H9 (cell line): ENCODE measurements at regions not wholly inside any gene's neighbourhood (a gene's known extent, or its start where the extent isn't known, plus 50 kb on each side); places are given as distances from the start of the nearest gene placed in this dataset.

Source experiments
- DNase-seq: peaks from one replicate; pipeline ENCODE4 v3.0.0-alpha.2; 2017
- H2AFZ ChIP-seq: one replicate; pipeline ENCODE4 v1.6.1; 2013; ENCODE audit warnings: mild to moderate bottlenecking, low read length, control low read depth, moderate library complexity
- H2AK5ac ChIP-seq: 2 replicates; pipeline ENCODE4 v1.6.1; 2013; ENCODE audit warnings: low read length, control low read depth, mixed read lengths; ENCODE audit not compliant: insufficient read length
- H2BK120ac ChIP-seq: one replicate; pipeline ENCODE4 v1.6.1; 2013; ENCODE audit warnings: low read depth, mild to moderate bottlenecking, low read length, control low read depth, inconsistent platforms; ENCODE audit not compliant: poor library complexity, severe bottlenecking
- H2BK12ac ChIP-seq: 2 replicates; pipeline ENCODE4 v1.6.1; 2013; ENCODE audit warnings: low read length, control low read depth, mixed read lengths, low read depth; ENCODE audit not compliant: insufficient read length
- H2BK15ac ChIP-seq: 2 replicates; pipeline ENCODE4 v1.6.1; 2013; ENCODE audit warnings: low read depth, low read length, control low read depth
- H2BK20ac ChIP-seq: one replicate; pipeline ENCODE4 v1.6.1; 2013; ENCODE audit warnings: low read depth, mild to moderate bottlenecking, low read length, control low read depth, inconsistent platforms; ENCODE audit not compliant: poor library complexity, severe bottlenecking
- H2BK5ac ChIP-seq: 2 replicates; pipeline ENCODE4 v1.6.1; 2013; ENCODE audit warnings: low read length, control low read depth, mixed read lengths; ENCODE audit not compliant: insufficient read length
- H3K14ac ChIP-seq: 2 replicates; pipeline ENCODE4 v1.6.1; 2013; ENCODE audit warnings: low read length, control low read depth; ENCODE audit not compliant: insufficient read depth
- H3K18ac ChIP-seq: 2 replicates; pipeline ENCODE4 v1.6.1; 2013; ENCODE audit warnings: low read depth, mild to moderate bottlenecking, mixed read lengths, low read length, control low read depth; ENCODE audit not compliant: insufficient read length
- H3K23ac ChIP-seq: 2 replicates; pipeline ENCODE4 v1.6.1; 2013; ENCODE audit warnings: low read length, control low read depth, mixed read lengths, low read depth; ENCODE audit not compliant: insufficient read length
- H3K23me2 ChIP-seq: 2 replicates; pipeline ENCODE4 v1.6.1; 2013; ENCODE audit warnings: low read depth, mild to moderate bottlenecking, mixed read lengths, low read length, control low read depth; ENCODE audit not compliant: insufficient read length, poor library complexity, severe bottlenecking
- H3K27ac ChIP-seq: 2 replicates; pipeline ENCODE4 v1.5.1; 2013; ENCODE audit warnings: low read length, control low read depth, mixed read lengths, low read depth; ENCODE audit not compliant: insufficient read length
- H3K27me3 ChIP-seq: 2 replicates; pipeline ENCODE4 v1.6.1; 2013; ENCODE audit warnings: low read length, control low read depth, inconsistent platforms; ENCODE audit not compliant: insufficient read depth
- H3K4ac ChIP-seq: 2 replicates; pipeline ENCODE4 v1.6.1; 2013; ENCODE audit warnings: low read depth, mild to moderate bottlenecking, control low read depth, inconsistent platforms, low read length, moderate library complexity
- H3K4me1 ChIP-seq: 2 replicates; pipeline ENCODE4 v1.6.1; 2013; ENCODE audit warnings: low read length, control low read depth, inconsistent platforms; ENCODE audit not compliant: insufficient read depth
- H3K4me2 ChIP-seq: 2 replicates; pipeline ENCODE4 v1.6.1; 2013; ENCODE audit warnings: low read length, control low read depth, mixed read lengths; ENCODE audit not compliant: insufficient read length, insufficient read depth
- H3K56ac ChIP-seq: 2 replicates; pipeline ENCODE4 v1.6.1; 2013; ENCODE audit warnings: low read depth, mild to moderate bottlenecking, mixed read lengths, low read length, control low read depth; ENCODE audit not compliant: insufficient read length
- H3K79me1 ChIP-seq: 2 replicates; pipeline ENCODE4 v1.6.1; 2013; ENCODE audit warnings: low read depth, mild to moderate bottlenecking, moderate library complexity, low read length, control low read depth, inconsistent platforms; ENCODE audit not compliant: insufficient read depth, poor library complexity, severe bottlenecking
- H3K79me2 ChIP-seq: 2 replicates; pipeline ENCODE4 v1.6.1; 2013; ENCODE audit warnings: low read length, control low read depth, inconsistent platforms; ENCODE audit not compliant: insufficient read depth
- H3K9ac ChIP-seq: 2 replicates; pipeline ENCODE4 v1.6.1; 2013; ENCODE audit warnings: low read length, control low read depth, mixed read lengths; ENCODE audit not compliant: insufficient read length; ENCODE audit errors: extremely low read depth
- H3K9me3 ChIP-seq: one replicate; pipeline ENCODE4 v1.6.1; 2013; ENCODE audit warnings: low read depth, low read length, inconsistent platforms; ENCODE audit not compliant: control insufficient read depth
- H3T11ph ChIP-seq: one replicate; pipeline ENCODE4 v1.6.1; 2013; ENCODE audit warnings: mild to moderate bottlenecking, low read length, control low read depth, inconsistent platforms
- H4K20me1 ChIP-seq: one replicate; pipeline ENCODE4 v1.6.1; 2013; ENCODE audit not compliant: control insufficient read depth, insufficient read length, insufficient read depth
- H4K5ac ChIP-seq: 2 replicates; pipeline ENCODE4 v1.6.1; 2013; ENCODE audit warnings: low read depth, mild to moderate bottlenecking, mixed read lengths, low read length, control low read depth; ENCODE audit not compliant: insufficient read length
- H4K8ac ChIP-seq: replicated peaks from 2 replicates; pipeline ENCODE4 v1.6.1; 2013; ENCODE audit warnings: low read length, control low read depth, mixed read lengths, low read depth; ENCODE audit not compliant: insufficient read length
- H4K91ac ChIP-seq: 2 replicates; pipeline ENCODE4 v1.6.1; 2013; ENCODE audit warnings: low read depth, mild to moderate bottlenecking, moderate library complexity, mixed read lengths, low read length, control low read depth; ENCODE audit not compliant: insufficient read length
- H3K27ac Mint-ChIP-seq, 3 experiments: 2 replicates in 2 of 3; 3 replicates in 1 of 3; pipeline ENCODE4 v1.8.0; 2020 to 2021; ENCODE audit warnings: mixed read lengths in 3 of 3, mild to moderate bottlenecking in 1 of 3, moderate library complexity in 1 of 3
- H3K27me3 Mint-ChIP-seq: 2 replicates; pipeline ENCODE4 v1.8.0; 2021; ENCODE audit warnings: low read depth, mild to moderate bottlenecking, moderate library complexity, mixed read lengths
- H3K36me3 Mint-ChIP-seq, 3 experiments: 2 replicates in 2 of 3; 3 replicates in 1 of 3; pipeline ENCODE4 v1.8.0; 2020 to 2021; ENCODE audit warnings: low read depth in 3 of 3, mixed read lengths in 3 of 3; ENCODE audit not compliant: insufficient read depth in 1 of 3
- H3K4me1 Mint-ChIP-seq, 2 experiments: 2 replicates each; pipeline ENCODE4 v1.8.0; 2020; ENCODE audit warnings: mixed read lengths in 2 of 2
- H3K4me3 Mint-ChIP-seq, 2 experiments: 2 replicates in 1 of 2; 3 replicates in 1 of 2; pipeline ENCODE4 v1.8.0; 2020 to 2021; ENCODE audit warnings: mild to moderate bottlenecking in 2 of 2, mixed read lengths in 2 of 2, moderate library complexity in 1 of 2
- H3K9me3 Mint-ChIP-seq, 2 experiments: 2 replicates in 1 of 2; 3 replicates in 1 of 2; pipeline ENCODE4 v1.8.0; 2020; ENCODE audit warnings: mild to moderate bottlenecking in 2 of 2, mixed read lengths in 2 of 2, moderate library complexity in 1 of 2
- WGBS: extraction: QIAGEN DNeasy Blood & Tissue Kit; methylation state at CpG from one replicate; pipeline ENCODE4 v1.1.7; 2013; ENCODE audit warnings: missing lambda C conversion rate, low lambda C conversion rate, mixed read lengths; ENCODE audit not compliant: insufficient read length; ENCODE audit errors: extremely low coverage; 5-methylcytosine and 5-hydroxymethylcytosine counted together
- TF ChIP-seq, protein P1 (sequence below): fragments of 200-600 bp; sonication (generic); conservative IDR thresholded peaks from 3 replicates; pipeline ENCODE4 v1.8.0; 2021; ENCODE audit warnings: antibody characterized with exemption, mild to moderate bottlenecking

DNA sequence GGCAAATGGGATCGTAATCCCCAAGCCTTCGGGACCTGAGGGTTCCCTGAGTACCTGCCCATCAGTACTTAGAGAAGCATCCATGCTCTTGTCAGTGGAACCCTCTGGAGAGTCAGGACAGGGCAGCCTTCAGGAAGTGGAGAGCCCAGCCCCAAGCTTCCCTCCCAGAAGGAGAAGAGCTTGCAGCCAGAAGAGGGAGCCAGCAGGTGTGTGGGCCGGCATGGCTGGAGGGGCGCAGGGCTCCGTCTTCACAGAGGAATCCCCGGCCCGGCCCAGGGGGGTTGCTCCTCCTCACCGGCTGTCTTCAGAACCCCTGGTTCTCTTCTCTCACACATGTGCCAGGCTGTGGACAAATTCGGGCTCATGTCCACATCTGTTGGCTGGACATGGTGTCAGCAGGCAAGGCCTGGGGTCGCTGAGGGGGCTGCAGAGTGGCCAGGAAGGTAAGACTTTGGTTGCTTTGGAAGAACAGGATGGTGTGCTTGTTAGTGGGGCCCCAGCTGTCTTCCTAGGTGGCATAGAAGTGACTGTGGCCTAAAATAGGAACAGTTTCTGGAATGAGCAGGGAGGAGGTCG, 58.9 kb upstream of the RXRA start:
- H3K9ac ChIP-seq: no peak overlapping the region
- H2AFZ ChIP-seq: no peak overlapping the region
- no peak overlapping the region for H4K5ac ChIP-seq
- H3K79me2 ChIP-seq: no peaks in the 10 kb centered on the region
- no peak overlapping the region for H2AK5ac ChIP-seq
- H2BK120ac ChIP-seq: no peak overlapping the region
- H3K4ac ChIP-seq: no peak overlapping the region
- H3K9me3 Mint-ChIP-seq: peaks cover 0 to 6% of the 10 kb centered on the region in 2 experiments; a peak in 2 of 5 replicates
- H2BK12ac ChIP-seq: no peak overlapping the region
- no peak overlapping the region for H3K14ac ChIP-seq
- no peak overlapping the region for H3K27ac Mint-ChIP-seq
- H3K4me1 Mint-ChIP-seq: peaks cover 18 to 30% of the 10 kb centered on the region in 2 experiments
- H3K9me3 ChIP-seq: no peaks in the 10 kb centered on the region
- no peak overlapping the region for H3K18ac ChIP-seq
- no peak overlapping the region for H3K56ac ChIP-seq
- H3K23ac ChIP-seq: no peak overlapping the region
- H3K36me3 Mint-ChIP-seq: no peaks in the 10 kb centered on the region; a peak in 1 of 7 replicates
- no peaks in the 10 kb centered on the region for H3K27me3 ChIP-seq
- no peak overlapping the region for H3K4me2 ChIP-seq
- H2BK20ac ChIP-seq: no peak overlapping the region
- no peaks in the 10 kb centered on the region for H3K23me2 ChIP-seq
- no peak overlapping the region for H4K91ac ChIP-seq
- H3K4me3 Mint-ChIP-seq: no peak overlapping the region
- H4K20me1 ChIP-seq: peaks cover 4% of the 10 kb centered on the region
- no peak overlapping the region for H2BK15ac ChIP-seq
- no peak overlapping the region for H2BK5ac ChIP-seq
- no peaks in the 10 kb centered on the region for H3K4me1 ChIP-seq
- no peaks in the 10 kb centered on the region for H3K79me1 ChIP-seq
- no peak overlapping the region for H3T11ph ChIP-seq
- peak; percentile 54 for DNase-seq
- H4K8ac ChIP-seq: no peak overlapping the region
- peaks cover 2% of the 10 kb centered on the region for H3K27me3 Mint-ChIP-seq
- no peak overlapping the region for H3K27ac ChIP-seq
- no CpG with 5 or more reads among the region's 11 CpGs for WGBS
- TF ChIP-seq, protein P1, sequence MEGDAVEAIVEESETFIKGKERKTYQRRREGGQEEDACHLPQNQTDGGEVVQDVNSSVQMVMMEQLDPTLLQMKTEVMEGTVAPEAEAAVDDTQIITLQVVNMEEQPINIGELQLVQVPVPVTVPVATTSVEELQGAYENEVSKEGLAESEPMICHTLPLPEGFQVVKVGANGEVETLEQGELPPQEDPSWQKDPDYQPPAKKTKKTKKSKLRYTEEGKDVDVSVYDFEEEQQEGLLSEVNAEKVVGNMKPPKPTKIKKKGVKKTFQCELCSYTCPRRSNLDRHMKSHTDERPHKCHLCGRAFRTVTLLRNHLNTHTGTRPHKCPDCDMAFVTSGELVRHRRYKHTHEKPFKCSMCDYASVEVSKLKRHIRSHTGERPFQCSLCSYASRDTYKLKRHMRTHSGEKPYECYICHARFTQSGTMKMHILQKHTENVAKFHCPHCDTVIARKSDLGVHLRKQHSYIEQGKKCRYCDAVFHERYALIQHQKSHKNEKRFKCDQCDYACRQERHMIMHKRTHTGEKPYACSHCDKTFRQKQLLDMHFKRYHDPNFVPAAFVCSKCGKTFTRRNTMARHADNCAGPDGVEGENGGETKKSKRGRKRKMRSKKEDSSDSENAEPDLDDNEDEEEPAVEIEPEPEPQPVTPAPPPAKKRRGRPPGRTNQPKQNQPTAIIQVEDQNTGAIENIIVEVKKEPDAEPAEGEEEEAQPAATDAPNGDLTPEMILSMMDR: peak; percentile 53
